Left cardiac atrium (tissue), 4 donors: ENCODE measurements at regions not wholly inside any gene's neighbourhood (a gene's known extent, or its start where the extent isn't known, plus 50 kb on each side); places are given as distances from the start of the nearest gene placed in this dataset.
"Not testable (repeated sequence)": the region's sequence is repeated elsewhere in the genome, so short reads cannot be mapped to it uniquely, and the experiment has no call there.

Experiments used
- ATAC-seq, 2 donors: fragments of 200-7000 bp; cut with Tn5 transposase; one replicate each; pipeline ENCODE4 v1.9.1; 2020; ENCODE audit warnings: mild to moderate bottlenecking in 2 of 2, moderate library complexity in 2 of 2
- DNase-seq: peaks from one replicate; pipeline ENCODE4 v3.0.0-alpha.2; 2020
- intact Hi-C, 2 donors: fragments of 100-400 bp; cut with DNase I; formaldehyde crosslinking; loops; one replicate each; pipeline versions ENCODE4 v1.14.1 to v1.15.1; 2022 to 2023
- donor health status: DM: no; HTN: yes; CAD: no.
- donor health status: DM: no; HTN: yes; CAD: no; lungs with severe emphysema.
- donor health status: DM: yes; HTN: yes; CAD: no.
- donor health status: Dilated cardiomyopathy.

DNA sequence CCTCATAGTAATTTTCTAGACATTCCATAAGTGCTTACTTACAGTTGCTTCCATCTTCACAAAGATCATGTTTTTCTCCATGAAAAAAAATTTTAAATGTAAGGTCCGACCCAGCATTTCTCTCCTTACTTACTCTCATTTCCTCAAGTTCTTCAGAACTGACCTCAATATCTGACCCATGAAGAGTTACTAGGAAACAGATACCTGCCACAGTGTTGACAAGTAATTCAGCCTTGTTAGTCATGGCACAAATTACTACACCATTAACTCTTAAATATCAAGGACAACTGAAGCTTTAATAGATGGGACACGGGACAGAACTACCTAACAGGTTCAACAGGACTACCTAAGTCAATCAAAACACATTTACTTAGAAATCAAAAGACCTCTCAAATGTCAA, 316.2 kb downstream of the POM121L12 start:
- intact Hi-C loops, result no loop called here
- ATAC-seq, result no peak
- no peak for DNase-seq

DNA sequence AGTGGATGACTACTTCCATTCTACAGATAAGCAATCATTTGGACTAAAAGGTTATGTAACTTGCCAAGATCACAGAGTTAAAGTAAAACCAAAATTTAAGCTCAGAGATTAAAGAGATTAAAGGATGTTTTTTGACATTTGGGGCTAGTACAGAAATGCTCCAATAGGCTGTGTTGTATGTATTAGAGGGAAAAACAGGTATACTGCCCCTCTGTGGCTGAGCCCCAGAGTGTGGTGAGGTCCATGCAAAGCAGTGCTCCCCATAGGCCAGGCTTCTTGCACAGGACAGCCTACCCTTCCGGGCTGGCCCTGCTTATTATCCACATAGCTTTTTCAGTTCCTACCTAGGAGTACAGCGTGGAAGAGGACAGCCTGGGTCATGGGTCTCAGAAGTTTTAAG, 322.8 kb downstream of the POM121L12 start:
- ATAC-seq (peak in 1 of 2 donors; percentile 27), DNase-seq (no peak)
- intact Hi-C loops, result no loop called here

DNA sequence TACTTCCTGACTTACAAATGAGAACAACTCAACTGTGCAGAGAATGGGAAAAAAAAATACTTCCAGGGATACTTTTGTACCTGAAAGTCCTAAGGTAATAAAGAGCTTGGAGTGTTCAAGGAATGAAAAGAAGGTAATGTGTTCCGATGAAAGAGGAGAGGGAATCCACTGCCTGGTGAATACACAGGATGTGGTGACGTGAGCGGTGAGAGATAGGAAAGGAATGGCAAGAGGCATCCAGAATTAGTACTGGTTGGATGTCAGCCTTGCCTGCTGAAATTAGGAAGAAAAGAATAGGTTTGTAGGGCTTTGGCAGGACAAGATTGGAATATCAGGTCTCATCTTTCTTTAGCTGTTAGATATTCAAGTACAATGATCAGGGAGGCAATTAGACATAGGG, 347.7 kb downstream of the POM121L12 start:
- ATAC-seq, result peak in 1 of 2 donors; percentile 58
- DNase-seq, result no peak
- intact Hi-C loops, result no loop called here

DNA sequence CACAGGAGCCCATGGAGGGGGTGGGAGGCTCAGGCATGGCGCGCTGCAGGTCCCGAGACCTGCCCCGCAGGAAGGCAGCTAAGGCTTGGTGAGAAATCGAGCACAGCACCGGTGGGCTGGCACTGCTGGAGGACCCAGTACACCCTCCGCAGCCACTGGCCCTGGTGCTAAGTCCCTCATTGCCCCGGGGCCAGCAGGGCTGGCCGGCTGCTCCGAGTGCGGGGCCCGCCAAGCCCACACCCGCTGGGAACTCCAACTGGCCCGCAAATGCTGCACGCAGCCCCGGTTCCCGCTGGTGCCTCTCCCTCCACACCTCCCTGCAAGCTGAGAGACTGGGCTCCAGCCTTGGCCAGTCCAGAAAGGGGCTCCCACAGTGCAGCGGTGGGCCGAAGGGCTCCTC, 349.8 kb downstream of the POM121L12 start:
- ATAC-seq, DNase-seq, intact Hi-C loops: not testable (repeated sequence)

DNA sequence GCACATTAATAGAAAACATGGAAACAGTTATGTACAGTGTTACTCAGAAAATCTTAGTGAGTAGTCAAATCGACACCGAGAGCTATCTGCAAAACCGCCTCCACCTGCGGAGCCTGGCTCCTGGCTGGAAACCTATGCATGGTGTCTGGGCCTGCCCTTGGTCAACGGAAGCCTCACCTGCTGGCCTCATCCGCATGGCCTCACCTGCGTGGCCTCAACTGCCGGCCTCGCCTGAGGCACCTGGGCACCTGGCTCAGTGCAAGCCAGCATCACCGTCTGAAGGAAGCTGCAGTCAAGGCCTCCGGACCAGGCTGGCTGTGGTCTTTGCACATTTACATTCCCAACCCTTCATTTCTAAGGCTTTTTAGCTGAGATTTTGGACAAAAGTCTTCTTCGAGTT, 352.1 kb downstream of the POM121L12 start:
- intact Hi-C loops, result no loop called here
- DNase-seq (no peak), ATAC-seq (no peak)

DNA sequence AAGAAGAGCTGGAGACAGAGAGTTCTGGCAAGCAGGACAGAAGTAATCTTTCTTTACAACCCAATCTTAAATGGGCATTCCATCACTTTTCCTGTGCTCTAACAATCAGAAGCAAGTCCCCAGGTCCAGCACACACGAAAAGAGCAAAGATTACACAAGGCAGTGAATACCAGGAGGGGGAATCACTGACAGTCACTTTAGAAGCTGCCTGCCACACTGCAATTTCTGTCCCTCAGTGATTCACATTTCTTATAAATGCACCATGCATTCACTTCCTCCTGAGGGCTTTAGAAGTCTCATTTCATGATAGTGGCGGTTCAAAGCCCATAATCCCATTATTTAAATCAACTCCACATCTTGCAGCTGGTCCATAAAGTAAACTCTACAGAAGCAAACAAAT, 362.5 kb downstream of the POM121L12 start:
- ATAC-seq (no peak), DNase-seq (no peak)
- intact Hi-C loops, result no loop called here

DNA sequence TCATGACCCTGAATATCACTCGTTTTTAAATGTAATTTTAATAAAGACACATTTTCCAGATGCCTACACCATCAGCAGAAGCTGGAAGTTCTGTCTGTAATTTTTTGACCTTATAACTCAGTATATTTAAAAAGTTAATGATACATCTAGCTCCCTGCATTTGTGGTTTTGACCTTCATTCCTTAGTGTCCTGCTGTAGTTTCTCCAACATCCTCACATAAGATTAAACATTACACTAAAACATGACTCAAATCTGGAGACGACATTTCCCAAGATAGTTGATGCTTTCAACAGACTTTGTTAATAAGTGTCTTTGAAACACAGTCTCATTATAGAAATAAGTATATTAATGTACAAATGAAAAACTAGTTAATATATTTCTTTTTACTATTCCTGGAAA, 363.1 kb downstream of the POM121L12 start:
- intact Hi-C loops, result no loop called here

DNA sequence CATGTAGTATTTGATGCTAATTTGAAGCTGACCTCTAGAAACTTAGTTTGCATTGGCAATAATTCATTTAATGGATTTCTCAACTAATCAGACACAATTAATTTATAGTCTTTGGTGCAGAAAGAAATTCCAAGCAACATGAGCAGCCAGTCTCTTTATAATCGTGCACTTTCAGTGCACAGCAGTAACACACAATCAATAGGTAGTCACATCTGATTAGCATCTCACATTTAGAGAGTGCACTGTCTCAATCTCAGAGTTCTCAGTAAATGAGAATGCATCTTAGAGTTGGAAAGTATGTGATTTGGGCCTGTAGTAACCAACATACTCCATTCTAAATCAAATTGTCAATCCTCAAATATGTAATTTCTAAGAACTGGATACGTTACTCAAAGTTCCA, 377.6 kb downstream of the POM121L12 start:
- no peak for ATAC-seq
- intact Hi-C loops, result no loop called here
- DNase-seq, result no peak

More for the DNA sequence above, 363.1 kb downstream of the POM121L12 start:
- ATAC-seq, result no peak
- DNase-seq, result no peak

DNA sequence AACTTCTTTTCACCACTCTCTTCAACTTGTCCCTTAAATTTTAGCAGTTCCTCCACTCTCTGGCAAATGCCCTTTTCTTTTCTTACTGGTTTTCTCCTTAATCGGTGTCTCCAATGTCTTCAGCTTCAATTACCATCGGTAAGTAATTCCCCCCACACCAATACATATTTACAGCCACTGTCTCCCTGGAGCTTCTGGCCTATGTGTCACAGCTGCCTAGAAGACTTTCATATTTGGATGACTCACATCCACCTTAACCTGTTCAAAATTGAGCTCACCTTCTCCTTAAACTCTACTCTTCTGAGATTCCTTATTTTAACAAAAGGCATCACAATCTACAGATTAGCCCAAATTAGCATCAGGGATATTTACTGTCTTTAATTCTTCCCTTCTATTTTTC, 380.4 kb downstream of the POM121L12 start:
- ATAC-seq (no peak), DNase-seq (no peak)
- intact Hi-C loops, result no loop called here

DNA sequence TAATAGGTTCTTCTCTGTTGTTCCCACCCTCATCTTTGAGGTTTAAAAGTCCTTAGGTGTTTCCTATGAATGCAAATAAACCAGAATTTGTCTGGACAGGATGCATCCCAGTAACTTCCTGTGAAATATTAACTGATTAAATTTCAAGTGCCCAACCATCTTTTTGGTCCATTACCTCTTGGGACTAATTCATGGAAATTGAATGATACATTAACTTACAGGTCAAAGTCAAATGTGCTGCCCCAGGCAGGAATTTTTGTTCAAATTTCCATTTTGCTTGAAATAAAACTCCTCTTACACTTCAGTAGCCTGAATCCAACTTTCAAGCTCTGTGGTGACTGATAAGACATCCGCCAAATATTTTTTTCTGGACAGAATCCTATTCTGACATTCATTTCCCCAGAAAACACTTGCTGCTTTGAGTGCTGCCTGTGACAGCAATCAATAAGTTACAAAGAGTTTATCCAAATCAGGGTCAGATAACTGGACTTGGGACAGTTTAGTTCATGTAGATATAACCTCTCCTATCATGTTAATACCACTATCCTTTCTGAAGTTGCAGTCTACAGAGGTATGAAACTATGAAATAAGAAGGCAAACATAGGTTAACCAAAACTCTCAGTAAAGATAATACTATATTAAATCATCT, 383.5 kb downstream of the POM121L12 start:
- DNase-seq, result no peak
- no peak for ATAC-seq
- intact Hi-C loops, result no loop called here

DNA sequence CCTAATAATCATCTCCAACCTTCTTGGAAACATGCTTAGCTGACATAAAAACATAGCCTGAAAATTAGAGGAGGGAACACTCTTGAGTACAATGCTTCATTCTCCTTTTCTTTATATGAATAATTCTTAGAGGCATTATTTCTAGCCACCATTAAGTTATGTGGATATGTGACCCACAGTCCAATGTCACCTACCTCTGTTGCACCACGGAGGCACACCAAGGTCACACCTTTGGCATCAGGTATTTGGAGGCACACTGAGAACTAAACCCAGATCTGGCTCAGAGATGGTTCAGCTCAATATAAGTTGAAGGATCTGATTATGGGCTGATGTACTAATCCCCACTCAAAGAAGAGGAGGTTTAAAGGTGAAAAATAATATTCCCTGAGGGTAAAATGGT, 385.1 kb downstream of the POM121L12 start:
- intact Hi-C loops, result no loop called here
- DNase-seq (no peak), ATAC-seq (no peak)

DNA sequence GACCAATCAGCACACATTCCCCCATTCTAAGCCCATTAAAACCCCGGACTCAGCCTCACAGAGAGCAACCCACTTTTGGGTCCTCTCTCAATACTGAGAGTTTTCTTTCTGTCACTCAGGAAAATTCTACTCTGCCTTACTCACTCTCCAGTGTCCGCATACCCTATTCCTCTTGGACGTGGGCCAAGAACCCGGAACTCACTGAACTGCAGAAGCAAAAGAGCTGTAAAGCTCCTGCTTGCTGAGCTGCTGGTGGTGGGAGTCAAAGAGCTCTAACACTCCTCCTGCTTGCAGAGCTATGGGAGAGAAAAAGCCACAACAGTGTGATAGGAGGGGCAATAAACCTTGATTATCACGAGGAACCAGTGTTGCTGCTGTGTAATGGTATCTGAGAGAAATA, 386.9 kb downstream of the POM121L12 start:
- DNase-seq, result no peak
- intact Hi-C loops, result no loop called here
- no peak for ATAC-seq

DNA sequence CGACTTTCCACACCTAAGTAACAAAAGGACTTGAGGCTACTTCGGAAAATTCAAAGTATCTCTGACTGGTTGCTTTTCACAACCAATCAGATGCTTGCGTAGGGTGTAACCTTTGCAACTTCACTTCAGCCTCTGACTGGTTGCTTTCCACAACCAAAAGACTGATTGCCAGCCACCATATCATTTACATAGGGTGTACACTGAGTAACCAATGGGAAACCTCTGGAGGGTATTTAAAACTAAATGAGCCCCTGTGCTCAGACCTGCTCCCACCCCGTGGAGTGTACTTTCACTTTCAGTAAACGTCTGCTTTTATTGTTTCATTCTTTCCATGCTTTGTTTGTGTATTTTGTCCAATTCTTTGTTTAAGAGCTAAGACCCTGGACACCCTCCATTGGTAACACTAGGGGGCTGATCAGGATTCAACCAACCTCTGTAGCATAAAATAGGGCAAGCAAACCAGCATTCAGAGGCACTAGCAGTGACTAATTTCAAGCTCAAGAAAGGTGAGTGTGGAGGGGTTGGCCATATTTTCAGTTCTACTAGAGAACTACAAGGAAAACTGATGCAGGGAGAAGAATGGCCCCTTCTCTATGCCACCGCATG, 390.8 kb downstream of the POM121L12 start:
- intact Hi-C loops, result no loop called here
- ATAC-seq, result no peak
- no peak for DNase-seq

DNA sequence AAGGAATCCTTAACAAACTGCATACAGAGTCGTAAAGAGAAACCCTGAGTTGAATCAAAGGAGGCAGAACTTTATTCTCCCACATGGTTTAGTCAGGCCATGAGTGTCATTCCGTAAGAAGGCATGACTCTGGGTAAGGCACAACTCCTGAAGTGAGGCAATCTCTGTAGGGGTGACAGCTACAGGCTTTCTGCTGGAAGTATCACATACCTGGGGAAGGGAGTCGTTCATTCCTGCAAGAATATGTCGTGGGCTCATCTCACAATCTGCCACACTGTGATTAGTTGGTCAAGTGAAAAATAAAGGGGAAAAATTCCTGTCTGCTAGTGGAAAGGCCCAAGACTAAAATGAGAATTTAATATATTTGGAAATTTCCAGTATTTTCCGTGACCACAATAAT, 392.6 kb downstream of the POM121L12 start:
- intact Hi-C loops, result no loop called here
- DNase-seq (no peak), ATAC-seq (no peak)

DNA sequence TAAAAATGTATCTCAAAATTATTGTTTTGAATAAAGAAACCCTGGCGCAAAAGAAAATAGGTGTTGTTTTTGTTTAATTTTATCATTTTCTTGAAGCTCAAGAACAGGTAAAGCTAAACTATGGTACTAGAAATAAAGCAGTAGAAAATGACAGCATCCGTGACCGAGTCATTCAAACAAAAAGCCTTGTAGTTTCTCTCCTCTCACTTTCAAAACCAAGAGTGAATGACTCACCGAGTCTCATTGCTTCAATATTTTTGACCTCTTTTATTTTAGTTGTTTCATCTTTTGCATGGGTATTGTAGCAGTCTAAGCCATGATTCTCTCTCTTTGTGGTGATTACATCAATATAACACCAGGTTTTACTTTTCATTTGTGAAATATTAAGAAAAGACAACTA, 396.5 kb downstream of the POM121L12 start:
- ATAC-seq, result no peak
- no peak for DNase-seq
- intact Hi-C loops, result no loop called here

DNA sequence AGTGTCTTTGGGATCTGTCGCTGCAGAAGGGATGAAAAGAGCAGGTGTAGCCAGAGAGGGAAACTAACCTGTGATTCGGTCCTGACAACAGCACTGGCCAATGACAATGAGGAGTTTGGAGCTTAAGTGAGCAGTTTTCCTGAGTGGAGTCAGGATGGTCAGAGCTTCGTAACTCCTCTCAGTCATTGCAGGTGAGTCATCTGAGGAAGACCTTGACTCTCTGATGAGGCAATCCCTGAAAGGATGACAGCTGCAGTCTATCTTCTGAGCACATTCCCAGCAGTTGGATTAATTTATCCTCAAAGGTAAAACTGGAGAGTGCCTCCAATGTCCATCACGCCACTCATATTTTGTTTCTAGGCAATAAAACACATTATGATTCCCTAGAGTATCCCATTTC, 401.9 kb downstream of the POM121L12 start:
- ATAC-seq (no peak), DNase-seq (no peak)
- intact Hi-C loops, result no loop called here

DNA sequence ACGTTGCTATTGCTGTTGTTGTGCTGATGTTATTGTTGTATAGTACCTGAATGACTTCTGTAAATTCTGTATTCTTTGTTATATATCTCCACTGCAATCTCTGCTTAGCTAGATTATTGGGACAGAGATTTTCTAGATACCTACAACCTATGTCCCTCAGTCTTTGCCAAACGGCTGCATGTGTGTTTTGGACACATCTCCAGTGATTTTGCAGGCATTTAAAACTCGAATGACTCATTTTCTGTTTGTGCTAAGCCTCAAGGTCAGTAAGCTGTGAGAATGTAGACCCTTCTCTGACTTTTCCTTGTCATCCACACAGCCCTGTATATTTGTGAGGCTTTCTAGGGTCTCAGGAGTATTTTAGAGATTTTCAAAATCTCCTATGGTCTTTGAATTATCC, 410.7 kb downstream of the POM121L12 start:
- ATAC-seq, result no peak
- DNase-seq, result no peak
- intact Hi-C loops, result no loop called here

DNA sequence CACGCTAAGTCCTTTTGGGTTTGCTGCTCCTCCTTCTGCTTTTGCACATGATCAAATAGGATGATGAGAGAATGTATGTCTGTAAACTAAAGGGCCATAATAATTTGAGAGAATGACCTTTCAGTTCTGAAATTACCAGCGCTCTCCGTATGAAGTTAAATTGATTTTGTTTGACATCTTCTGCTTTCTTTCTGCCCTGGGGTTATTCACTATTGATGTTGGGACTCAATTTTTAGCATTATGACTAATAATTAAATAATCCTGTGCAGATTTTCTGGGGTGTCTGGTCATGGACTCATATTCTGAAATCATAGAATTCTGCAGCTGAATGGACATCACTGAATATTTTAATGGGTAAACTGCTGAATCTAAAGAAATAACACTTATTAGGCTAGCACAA, 423.2 kb downstream of the POM121L12 start:
- ATAC-seq, result no peak
- intact Hi-C loops, result no loop called here

DNA sequence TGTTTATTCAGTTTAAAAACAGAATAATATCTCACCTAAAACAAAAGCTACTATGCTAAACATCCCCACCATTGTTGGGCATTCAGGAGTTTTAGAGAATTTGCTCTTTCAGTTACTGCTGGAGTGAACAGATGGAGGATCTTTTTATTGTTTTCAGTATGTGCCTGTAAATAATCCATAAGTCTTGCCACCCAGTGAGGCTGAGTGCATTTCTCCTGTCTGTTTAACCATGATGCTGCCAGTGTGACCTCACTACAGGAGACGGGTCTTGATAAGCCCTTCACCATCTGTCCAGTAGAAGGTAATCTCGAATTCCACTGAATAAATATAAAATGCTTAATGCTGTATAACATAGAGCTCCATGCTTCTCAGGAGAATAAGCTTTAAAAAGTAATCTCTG, 430.9 kb downstream of the POM121L12 start:
- DNase-seq, result no peak
- no peak for ATAC-seq
- intact Hi-C loops, result no loop called here

More for the DNA sequence above, 423.2 kb downstream of the POM121L12 start:
- no peak for DNase-seq

DNA sequence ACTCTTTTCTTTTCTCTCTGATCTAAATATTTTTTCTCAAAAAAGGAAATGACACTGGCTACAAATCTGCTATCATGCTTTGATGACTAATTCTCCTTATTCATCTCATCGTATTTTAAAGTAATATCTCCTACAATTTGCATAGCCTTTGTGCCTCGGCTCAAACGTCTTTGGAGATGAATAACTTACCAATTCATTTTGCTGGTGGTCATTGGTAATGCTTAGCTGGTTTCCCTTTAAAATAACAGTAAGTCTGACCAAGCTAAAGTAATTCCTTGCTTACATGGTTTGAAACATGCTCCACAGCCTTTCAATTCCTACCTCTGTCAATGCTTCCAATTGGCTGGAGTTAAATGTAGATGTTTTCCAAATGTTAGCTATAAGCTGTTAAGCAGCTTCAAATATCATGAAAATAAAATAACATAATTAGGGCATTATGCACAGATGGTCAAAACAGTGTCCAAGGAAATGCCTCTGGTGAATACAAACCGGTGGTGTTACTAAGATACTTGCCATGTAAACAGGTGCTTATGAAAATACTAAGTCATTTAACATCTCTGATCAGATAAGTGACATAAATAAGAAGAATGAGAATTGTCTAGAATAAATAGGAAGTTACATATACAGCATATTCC, 435.0 kb downstream of the POM121L12 start:
- DNase-seq (no peak), ATAC-seq (no peak)
- intact Hi-C loops, result no loop called here

DNA sequence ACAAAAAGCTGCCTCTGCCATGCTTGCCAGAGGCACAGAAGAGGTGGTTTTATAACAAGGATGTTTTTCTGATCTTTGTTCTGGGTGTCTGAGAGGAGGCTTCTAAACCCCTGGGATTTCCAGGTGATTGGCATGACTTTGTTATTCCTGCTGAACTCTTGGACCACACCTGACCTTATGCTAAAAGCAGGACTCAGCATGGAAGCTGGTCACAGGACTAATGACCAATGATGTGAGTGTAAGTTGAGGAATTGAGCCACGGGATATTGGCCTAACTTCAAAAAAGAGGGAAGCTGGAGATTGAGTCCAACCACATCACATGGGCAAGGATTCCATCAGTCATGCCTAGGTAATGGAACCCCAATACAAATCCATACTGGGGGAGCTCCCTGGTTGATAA, 437.9 kb downstream of the POM121L12 start:
- intact Hi-C loops, result no loop called here
- DNase-seq (no peak), ATAC-seq (no peak)
